H1 (cell line): ENCODE measurements at regions not wholly inside any gene's neighbourhood (a gene's known extent, or its start where the extent isn't known, plus 50 kb on each side); places are given as distances from the start of the nearest gene placed in this dataset.

ENCODE experiments used
- CTCF ChIA-PET: fragments of 300-600 bp; sonication (Branson Sonifier 250); formaldehyde crosslinking; loops from one replicate; lab custom pipeline; 2021; ENCODE audit not compliant: partially characterized antibody; lab: Charles Lee
- POLR2A ChIA-PET: fragments of 300-600 bp; sonication (Branson Sonifier 250); formaldehyde crosslinking; loops from one replicate; lab custom pipeline; 2021; ENCODE audit warnings: inconsistent platforms; ENCODE audit not compliant: partially characterized antibody; lab: Charles Lee
- DNase-seq, 2 experiments: peaks; one replicate each; pipeline versions ENCODE4 v3.0.0 to v3.0.0-alpha.2; 2010 to 2022; ENCODE audit warnings: low spot score in 2 of 2, low read depth in 1 of 2, mixed read lengths in 1 of 2
- FAIRE-seq: peaks from 2 replicates; lab custom pipeline; 2011; peaks lifted over from hg19 to GRCh38; lab: Jason Lieb, UNC
- H2AFZ ChIP-seq: 2 replicates; pipeline ENCODE4 v1.8.1; 2012; ENCODE audit warnings: low read length, inconsistent platforms
- H2AK5ac ChIP-seq: 2 replicates; pipeline ENCODE4 v1.6.1; 2013; ENCODE audit warnings: low read depth, low read length
- H2BK120ac ChIP-seq: replicated peaks from 2 replicates; pipeline ENCODE3; 2013; ENCODE audit warnings: low read depth, low read length, inconsistent platforms
- H2BK12ac ChIP-seq: 2 replicates; pipeline ENCODE4 v1.6.1; 2013; ENCODE audit warnings: low read depth, low read length
- H2BK15ac ChIP-seq: 2 replicates; pipeline ENCODE4 v1.6.1; 2013; ENCODE audit warnings: low read length
- H2BK20ac ChIP-seq: 2 replicates; pipeline ENCODE4 v1.6.1; 2013; ENCODE audit warnings: low read length
- H2BK5ac ChIP-seq: 2 replicates; pipeline ENCODE4 v1.6.1; 2013; ENCODE audit warnings: low read depth, low read length
- H3K14ac ChIP-seq: 2 replicates; pipeline ENCODE4 v1.6.1; 2013; ENCODE audit warnings: inconsistent platforms; ENCODE audit not compliant: insufficient read length
- H3K18ac ChIP-seq: 2 replicates; pipeline ENCODE4 v1.6.1; 2013; ENCODE audit warnings: low read length; ENCODE audit errors: extremely low read depth
- H3K23ac ChIP-seq: 2 replicates; pipeline ENCODE4 v1.6.1; 2013; ENCODE audit warnings: inconsistent platforms; ENCODE audit not compliant: insufficient read length
- H3K23me2 ChIP-seq: 2 replicates; pipeline ENCODE4 v1.6.1; 2013; ENCODE audit warnings: low read depth, low read length
- H3K27ac ChIP-seq: 2 replicates; pipeline ENCODE4 v1.6.1; 2011; ENCODE audit warnings: low read depth, low read length, inconsistent platforms
- H3K27me3 ChIP-seq, 4 experiments: replicated peaks in 1 of 4; 1 replicate in 1 of 4; 2 replicates in 3 of 4; pipeline versions ENCODE4 v1.6.1 to v1.8.1; 2011 to 2013; ENCODE audit warnings: low read length in 3 of 4, mild to moderate bottlenecking in 3 of 4, inconsistent platforms in 2 of 4, mixed read lengths in 2 of 4, moderate library complexity in 1 of 4; ENCODE audit not compliant: control insufficient read depth in 3 of 4, insufficient read depth in 3 of 4; ENCODE audit errors: extremely low read depth in 1 of 4
- H3K36me3 ChIP-seq, 4 experiments: 2 replicates each; pipeline versions ENCODE4 v1.6.1 to v1.8.1; 2011 to 2013; ENCODE audit warnings: mild to moderate bottlenecking in 4 of 4, low read length in 3 of 4, moderate library complexity in 2 of 4, control low read depth in 1 of 4, inconsistent platforms in 1 of 4; ENCODE audit not compliant: insufficient read depth in 4 of 4, control insufficient read depth in 2 of 4
- H3K4ac ChIP-seq: replicated peaks from 2 replicates; pipeline ENCODE3; 2013; ENCODE audit warnings: low read length, low read depth, mixed read lengths, inconsistent platforms; ENCODE audit not compliant: insufficient read length
- H3K4me1 ChIP-seq, 4 experiments: replicated peaks in 1 of 4; 1 replicate in 1 of 4; 2 replicates in 3 of 4; pipeline versions ENCODE4 v1.6.1 to v1.8.1; 2011 to 2013; ENCODE audit warnings: low read length in 3 of 4, inconsistent platforms in 2 of 4, mixed read lengths in 1 of 4; ENCODE audit not compliant: insufficient read depth in 4 of 4, control insufficient read depth in 3 of 4
- H3K4me2 ChIP-seq, 2 experiments: 2 replicates each; pipeline versions ENCODE4 v1.6.1 to v1.8.1; 2011 to 2013; ENCODE audit warnings: low read depth in 2 of 2, low read length in 2 of 2, control low read depth in 1 of 2, inconsistent platforms in 1 of 2, mild to moderate bottlenecking in 1 of 2; ENCODE audit not compliant: insufficient read depth in 1 of 2
- H3K4me3 ChIP-seq, 4 experiments: fragments of 200-600, 300-600 bp in 1 of 4; sonication (generic), shearing (Covaris generic), sonication (Bioruptor Twin) in 1 of 4; 2 replicates each; pipeline versions ENCODE4 v1.5.1 to v1.8.1; 2011 to 2016; ENCODE audit warnings: low read length in 4 of 4, low read depth in 3 of 4, control low read depth in 2 of 4, inconsistent platforms in 2 of 4, mild to moderate bottlenecking in 2 of 4, mixed read lengths in 1 of 4, moderate library complexity in 1 of 4; ENCODE audit not compliant: insufficient read depth in 2 of 4; ENCODE audit errors: extremely low read depth in 1 of 4
- H3K56ac ChIP-seq: replicated peaks from 2 replicates; pipeline ENCODE3; 2013; ENCODE audit warnings: low read depth, mild to moderate bottlenecking, mixed read lengths, low read length, inconsistent platforms; ENCODE audit not compliant: insufficient read length
- H3K79me1 ChIP-seq: 2 replicates; pipeline ENCODE4 v1.6.1; 2013; ENCODE audit warnings: low read depth, low read length, control low read depth
- H3K79me2 ChIP-seq, 2 experiments: 2 replicates each; pipeline versions ENCODE4 v1.6.1 to v1.8.1; 2012 to 2013; ENCODE audit warnings: low read length in 2 of 2, mild to moderate bottlenecking in 2 of 2, inconsistent platforms in 1 of 2; ENCODE audit not compliant: insufficient read depth in 2 of 2, control insufficient read depth in 1 of 2
- H3K9ac ChIP-seq, 4 experiments: replicated peaks in 1 of 4; 1 replicate in 1 of 4; 2 replicates in 3 of 4; pipeline versions ENCODE4 v1.6.1 to v1.8.1; 2011 to 2013; ENCODE audit warnings: low read depth in 3 of 4, low read length in 3 of 4, control low read depth in 2 of 4, mild to moderate bottlenecking in 2 of 4, moderate library complexity in 2 of 4, inconsistent platforms in 1 of 4; ENCODE audit errors: extremely low read depth in 1 of 4
- H3K9me3 ChIP-seq, 2 experiments: 2 replicates each; pipeline versions ENCODE4 v1.6.1 to v1.8.1; 2012 to 2013; ENCODE audit warnings: mild to moderate bottlenecking in 2 of 2, moderate library complexity in 2 of 2, control low read depth in 1 of 2, inconsistent platforms in 1 of 2, low read depth in 1 of 2, low read length in 1 of 2, mixed read lengths in 1 of 2; ENCODE audit not compliant: insufficient read depth in 2 of 2
- H4K20me1 ChIP-seq, 2 experiments: replicated peaks in 1 of 2; 2 replicates each; pipeline versions ENCODE3 to v1.8.1; 2011 to 2013; ENCODE audit warnings: inconsistent platforms in 2 of 2, low read length in 2 of 2, mild to moderate bottlenecking in 1 of 2; ENCODE audit not compliant: insufficient read depth in 2 of 2, control insufficient read depth in 1 of 2
- H4K5ac ChIP-seq: 2 replicates; pipeline ENCODE4 v1.6.1; 2013; ENCODE audit warnings: low read length, low read depth, mixed read lengths, inconsistent platforms; ENCODE audit not compliant: insufficient read length
- H4K8ac ChIP-seq: 2 replicates; pipeline ENCODE4 v1.8.0; 2013; ENCODE audit warnings: mild to moderate bottlenecking, moderate library complexity, low read length, inconsistent platforms; ENCODE audit not compliant: insufficient read depth; ENCODE audit errors: extremely low read depth
- H4K91ac ChIP-seq: replicated peaks from 2 replicates; pipeline ENCODE3; 2013; ENCODE audit warnings: low read length, mixed read lengths, inconsistent platforms; ENCODE audit not compliant: insufficient read length
- BACH1 ChIP-seq: IDR thresholded peaks from 2 replicates; pipeline ENCODE4 v1.6.1; 2012; ENCODE audit warnings: low read length, improper control_type of control experiment
- CTBP2 ChIP-seq: IDR thresholded peaks from 2 replicates; pipeline ENCODE4 v1.7.0; 2011; ENCODE audit warnings: borderline replicate concordance, mild to moderate bottlenecking, moderate library complexity, mixed read lengths, low read length; ENCODE audit not compliant: insufficient read depth, insufficient read length
- EGR1 ChIP-seq: IDR thresholded peaks from 2 replicates; pipeline ENCODE4 v1.6.1; 2011; ENCODE audit warnings: low read depth, low read length, borderline replicate concordance
- HDAC6 ChIP-seq: IDR thresholded peaks from one replicate; pipeline ENCODE4 v1.7.1; 2012; ENCODE audit warnings: low read depth, mild to moderate bottlenecking, inconsistent platforms, low read length, moderate library complexity
- MAFK ChIP-seq: IDR thresholded peaks from 2 replicates; pipeline ENCODE4 v1.6.1; 2012; ENCODE audit warnings: low read depth, mild to moderate bottlenecking, improper control_type of control experiment, low read length
- POLR2AphosphoS5 ChIP-seq: IDR thresholded peaks from 2 replicates; pipeline ENCODE4 v1.6.1; 2011; ENCODE audit warnings: low read depth, low read length
- RAD21 ChIP-seq, 2 experiments: IDR thresholded peaks in 1 of 2; conservative IDR thresholded peaks in 1 of 2; 2 replicates each; pipeline ENCODE4 v1.6.1; 2011; ENCODE audit warnings: low read depth in 2 of 2, low read length in 2 of 2, improper control_type of control experiment in 1 of 2, inconsistent platforms in 1 of 2, mild to moderate bottlenecking in 1 of 2, moderate library complexity in 1 of 2
- SAP30 ChIP-seq: fragments of 300-600 bp; sonication (generic); IDR thresholded peaks from 2 replicates; pipeline ENCODE4 v1.7.1; 2012; ENCODE audit warnings: low read length, moderate library complexity, mild to moderate bottlenecking, inconsistent platforms; ENCODE audit not compliant: insufficient read depth, insufficient replicate concordance
- WGBS, 2 experiments: shearing (Covaris generic) in 1 of 2; methylation state at CpG; one replicate each; pipeline versions ENCODE4 v1.1.6 to v1.1.7; 2013 to 2015; ENCODE audit warnings: low lambda C conversion rate in 2 of 2, mixed read lengths in 2 of 2, inconsistent platforms in 1 of 2, low coverage in 1 of 2, missing lambda C conversion rate in 1 of 2; ENCODE audit not compliant: insufficient replicate concordance in 2 of 2, insufficient coverage in 1 of 2, insufficient read length in 1 of 2; ENCODE audit errors: extremely low coverage in 1 of 2, missing lambda C conversion rate in 1 of 2; 5-methylcytosine and 5-hydroxymethylcytosine counted together
- TF ChIP-seq, protein P1 (sequence below): IDR thresholded peaks from 2 replicates; pipeline ENCODE4 v1.6.1; 2011; ENCODE audit warnings: low read length, improper control_type of control experiment

DNA sequence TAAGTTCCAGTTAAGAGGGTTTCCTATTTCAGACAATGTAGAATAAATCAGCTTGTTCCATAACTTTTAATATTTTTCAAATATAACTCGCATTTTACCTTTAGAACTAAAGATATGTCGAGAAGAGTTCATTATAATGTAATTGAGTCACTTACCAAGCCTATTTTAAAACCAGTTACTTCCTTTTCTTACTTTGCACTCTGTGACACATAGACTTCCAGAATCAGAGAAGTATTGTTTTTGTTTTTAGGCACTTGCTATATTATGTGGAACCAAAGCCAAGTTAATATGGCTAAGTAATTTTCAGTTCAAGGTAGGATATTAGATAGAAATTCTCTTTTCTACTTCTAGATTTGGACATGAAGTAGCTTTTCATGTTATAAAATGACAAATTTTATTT, 182.7 kb upstream of the PRPS1L1 start:
- WGBS, 2 experiments = 82% methylated on average over 2 of the region's 2 CpGs; no CpG with 5 or more reads in 1 of the 2 experiments
- H3K23me2 ChIP-seq = no peaks in the 10 kb centered on the region
- FAIRE-seq (no peak), DNase-seq (no peak)
- H2BK15ac ChIP-seq = no peak overlapping the region
- H2BK20ac ChIP-seq = no peak overlapping the region
- H3K27ac ChIP-seq = no peak overlapping the region
- no peak overlapping the region for H3K23ac ChIP-seq
- H3K79me1 ChIP-seq = no peaks in the 10 kb centered on the region
- no peak overlapping the region for H3K4me2 ChIP-seq
- no peak overlapping the region for H4K5ac ChIP-seq
- no peaks in the 10 kb centered on the region for H4K20me1 ChIP-seq
- no peak overlapping the region for H3K18ac ChIP-seq
- no peak overlapping the region for H3K56ac ChIP-seq
- H3K4me1 ChIP-seq = no peaks in the 10 kb centered on the region
- ChIA-PET CTCF (interaction anchor here (0.6 to 1.3 kb wide), 3 partner anchors 142 to 249 kb away, joined by 3 to 7 read pairs (median 6); no protein-coding TSS in a partner anchor), POLR2A (no interaction called here)
- H4K8ac ChIP-seq = no peak overlapping the region
- H2AFZ ChIP-seq = no peak overlapping the region
- TF ChIP-seq CTBP2 = no peak
- no peak for TF ChIP-seq POLR2AphosphoS5
- TF ChIP-seq HDAC6 = no peak
- TF ChIP-seq EGR1 = no peak
- TF ChIP-seq SAP30 = no peak
- no peak for TF ChIP-seq BACH1
- TF ChIP-seq, protein P1, sequence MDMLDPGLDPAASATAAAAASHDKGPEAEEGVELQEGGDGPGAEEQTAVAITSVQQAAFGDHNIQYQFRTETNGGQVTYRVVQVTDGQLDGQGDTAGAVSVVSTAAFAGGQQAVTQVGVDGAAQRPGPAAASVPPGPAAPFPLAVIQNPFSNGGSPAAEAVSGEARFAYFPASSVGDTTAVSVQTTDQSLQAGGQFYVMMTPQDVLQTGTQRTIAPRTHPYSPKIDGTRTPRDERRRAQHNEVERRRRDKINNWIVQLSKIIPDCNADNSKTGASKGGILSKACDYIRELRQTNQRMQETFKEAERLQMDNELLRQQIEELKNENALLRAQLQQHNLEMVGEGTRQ = no peak
- TF ChIP-seq RAD21 (IDR thresholded peaks at IDR 0.05 in 1 of 2, conservative IDR thresholded peaks at IDR 0.05 in 1 of 2; ENCODE audit: low read depth in 2 of 2, low read length in 2 of 2) = no peak
- no peak for TF ChIP-seq MAFK
- H3K14ac ChIP-seq = no peak overlapping the region
- no peak overlapping the region for H2AK5ac ChIP-seq
- H3K79me2 ChIP-seq = no peaks in the 10 kb centered on the region
- no peak overlapping the region for H2BK120ac ChIP-seq
- no peaks in the 10 kb centered on the region for H3K27me3 ChIP-seq
- H3K9me3 ChIP-seq = no peaks in the 10 kb centered on the region
- no peak overlapping the region for H4K91ac ChIP-seq
- H3K4me3 ChIP-seq = no peak overlapping the region
- no peak overlapping the region for H3K4ac ChIP-seq
- H2BK5ac ChIP-seq = no peak overlapping the region
- H2BK12ac ChIP-seq = no peak overlapping the region
- no peak overlapping the region for H3K9ac ChIP-seq
- H3K36me3 ChIP-seq = no peaks in the 10 kb centered on the region
